ENCODE measurements at regions not wholly inside any gene's neighbourhood (a gene's known extent, or its start where the extent isn't known, plus 50 kb on each side); places are given as distances from the start of the nearest gene placed in this dataset.
"Not testable (repeated sequence)": the region's sequence is repeated elsewhere in the genome, so short reads cannot be mapped to it uniquely, and the experiment has no call there.

DNA sequence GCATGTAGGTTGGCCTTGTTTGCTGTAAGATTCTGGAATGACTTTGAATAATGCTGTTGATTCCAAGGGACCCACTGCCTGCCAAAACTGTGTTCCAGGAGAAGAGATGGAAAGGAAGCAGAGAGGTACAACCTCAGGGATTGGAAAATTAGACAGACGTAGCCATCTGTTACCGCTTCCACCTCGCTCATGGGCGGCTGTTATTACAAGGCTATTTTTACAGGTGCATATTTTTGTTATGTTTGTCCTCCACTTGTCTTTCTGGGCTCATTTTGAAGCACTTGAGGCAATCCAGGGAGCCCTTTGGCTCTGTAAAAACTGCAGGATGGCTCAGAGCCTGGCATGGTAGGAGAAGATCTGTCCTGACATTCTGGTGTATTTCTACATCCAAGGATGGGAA lies 276.4 kb upstream of the TMTC4 start:
- Mint-ChIP-seq H3K27ac (no peak overlapping the region), H3K36me3 (ENCODE audit: low read depth) (no peaks in the 10 kb centered on the region), H3K27me3 (no peaks in the 10 kb centered on the region), H3K4me1 (ENCODE audit: low read depth) (no peaks in the 10 kb centered on the region), H3K4me3 (no peak overlapping the region), H3K9me3 (peaks cover 3% of the 10 kb centered on the region)

- H3K27ac Mint-ChIP-seq; H3K9me3 Mint-ChIP-seq; H3K4me1 Mint-ChIP-seq (ENCODE audit: low read depth); H3K36me3 Mint-ChIP-seq (ENCODE audit: low read depth); H3K4me3 Mint-ChIP-seq; H3K27me3 Mint-ChIP-seq: not testable (repeated sequence)
Measured at GRCh38 chr13:100948937-100949336, 274.3 kb upstream of the TMTC4 start.

DNA sequence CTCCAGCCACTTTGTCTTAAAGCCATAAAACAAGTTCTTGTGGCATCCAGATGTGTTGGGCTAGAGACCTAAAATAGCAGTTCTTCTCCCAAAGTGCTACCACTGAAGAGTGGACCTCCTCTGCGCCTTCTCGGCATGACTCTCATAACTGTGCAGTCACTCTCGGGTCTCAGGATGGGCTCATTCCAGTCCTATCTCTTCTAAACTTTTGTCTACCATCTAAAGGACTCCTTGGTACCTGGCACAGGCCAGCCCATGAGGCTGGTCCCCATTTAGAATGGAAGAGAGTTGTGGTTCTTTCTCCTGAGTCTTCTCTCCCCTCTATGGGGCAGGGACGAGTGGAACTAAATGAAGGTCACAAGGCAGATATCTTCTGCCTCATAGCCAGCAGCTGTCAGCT lies 272.0 kb upstream of the TMTC4 start:
- Mint-ChIP-seq H3K4me3 (no peak overlapping the region), H3K27ac (no peak overlapping the region), H3K27me3 (peaks cover 4% of the 10 kb centered on the region), H3K4me1 (ENCODE audit: low read depth) (no peaks in the 10 kb centered on the region), H3K9me3 (no peaks in the 10 kb centered on the region), H3K36me3 (ENCODE audit: low read depth) (no peaks in the 10 kb centered on the region)

GRCh38 chr13:100944791-100945345 lies 270.3 kb upstream of the TMTC4 start:
- H3K27me3 Mint-ChIP-seq = peaks cover 9% of the 10 kb centered on the region
- no peak overlapping the region for H3K4me3 Mint-ChIP-seq
- H3K4me1 Mint-ChIP-seq (ENCODE audit: low read depth) = no peaks in the 10 kb centered on the region
- no peak overlapping the region for H3K27ac Mint-ChIP-seq
- no peaks in the 10 kb centered on the region for H3K36me3 Mint-ChIP-seq (ENCODE audit: low read depth)
- H3K9me3 Mint-ChIP-seq = no peaks in the 10 kb centered on the region

DNA sequence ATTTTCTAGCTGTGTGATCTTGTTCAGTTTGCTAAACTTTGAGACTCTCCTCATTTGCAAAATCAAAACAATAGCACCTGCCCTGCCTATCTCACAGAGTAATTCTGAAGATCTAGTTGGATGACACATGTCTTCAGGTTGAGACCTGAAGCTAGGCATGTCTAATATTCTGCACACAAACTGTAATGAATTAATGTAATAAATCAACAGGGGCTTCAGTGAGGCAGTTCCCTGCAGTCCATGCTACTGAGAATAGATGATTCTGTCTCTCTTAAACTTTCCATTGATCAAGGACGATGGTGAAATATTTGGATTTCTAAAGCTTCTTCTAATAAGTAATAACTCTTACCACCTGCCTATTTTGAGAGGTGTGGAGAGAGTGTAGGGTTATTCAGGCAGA lies 268.1 kb upstream of the TMTC4 start:
- Mint-ChIP-seq H3K27me3 (peaks cover 9% of the 10 kb centered on the region), H3K27ac (no peak overlapping the region), H3K4me3 (no peak overlapping the region), H3K36me3 (ENCODE audit: low read depth) (no peaks in the 10 kb centered on the region), H3K9me3 (no peaks in the 10 kb centered on the region), H3K4me1 (ENCODE audit: low read depth) (no peaks in the 10 kb centered on the region)

DNA sequence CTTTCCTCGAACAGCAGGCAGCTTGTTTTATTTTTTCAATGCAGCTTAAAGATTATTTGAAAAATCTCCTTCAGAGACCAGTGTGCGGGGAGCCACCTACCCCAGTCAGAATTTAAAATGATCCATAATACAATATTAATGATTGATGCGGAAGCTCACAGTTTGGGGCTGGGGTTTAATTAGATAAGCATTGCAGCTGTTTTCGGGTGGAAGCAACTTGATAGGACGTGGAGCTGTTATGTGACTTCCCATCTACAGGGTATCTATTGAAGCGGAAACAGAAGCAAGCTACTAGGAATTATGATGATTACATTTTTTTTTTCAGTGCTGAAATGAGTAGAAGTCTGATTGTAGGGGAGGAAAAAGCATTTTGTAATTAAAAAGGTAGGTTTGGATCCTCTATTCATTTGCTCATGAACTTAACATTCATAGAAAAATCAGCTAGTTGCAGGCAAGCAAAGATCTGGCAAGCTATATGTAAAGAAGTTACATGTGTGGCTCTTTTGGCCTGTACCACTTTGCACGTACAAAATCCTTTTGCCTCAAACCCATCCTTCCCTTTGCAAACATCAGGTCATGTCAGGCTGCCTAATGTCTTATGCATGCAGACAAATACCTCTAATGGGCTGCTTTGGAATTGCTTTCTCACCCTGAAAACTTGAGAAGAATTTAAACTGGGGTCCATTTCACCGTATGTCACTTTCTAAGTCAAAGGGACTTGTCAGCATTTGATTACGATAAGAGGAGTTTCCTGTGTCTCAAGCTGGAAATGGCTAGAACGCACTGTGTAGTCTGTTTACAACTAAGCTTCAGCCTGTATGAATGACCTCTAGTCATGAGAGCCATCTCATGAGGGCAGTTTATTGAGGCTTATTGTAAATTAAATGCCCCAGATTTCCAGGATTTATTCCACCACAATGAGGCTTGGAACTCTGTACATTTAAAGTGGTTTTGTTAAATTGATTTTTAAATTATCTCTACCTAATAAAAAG lies 267.1 kb upstream of the TMTC4 start:
- H3K27me3 Mint-ChIP-seq = peaks cover 15% of the 10 kb centered on the region
- H3K9me3 Mint-ChIP-seq = no peaks in the 10 kb centered on the region
- no peak overlapping the region for H3K27ac Mint-ChIP-seq
- H3K36me3 Mint-ChIP-seq (ENCODE audit: low read depth) = no peaks in the 10 kb centered on the region
- H3K4me3 Mint-ChIP-seq = no peak overlapping the region
- H3K4me1 Mint-ChIP-seq (ENCODE audit: low read depth) = no peaks in the 10 kb centered on the region

DNA sequence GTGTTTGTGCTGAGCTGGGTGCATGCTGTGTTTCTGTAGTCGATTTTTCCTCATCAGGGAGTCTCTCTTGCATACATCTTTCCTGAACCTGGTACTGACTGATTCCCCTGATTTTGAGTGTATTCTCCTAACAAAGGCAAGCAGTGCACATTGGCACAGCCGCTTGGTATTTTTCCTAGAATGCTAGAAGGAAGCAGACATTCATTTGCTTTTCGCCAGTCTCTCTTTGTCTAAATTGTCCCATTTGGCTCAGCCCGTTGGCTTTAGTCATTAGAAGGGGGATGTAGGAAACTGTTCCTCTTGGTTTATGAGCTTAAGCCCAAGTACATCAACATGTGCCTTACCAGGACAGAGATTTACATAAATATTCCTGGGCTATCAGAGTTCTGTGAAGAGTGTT lies 266.1 kb upstream of the TMTC4 start:
- peaks cover 19% of the 10 kb centered on the region for H3K27me3 Mint-ChIP-seq
- no peaks in the 10 kb centered on the region for H3K4me1 Mint-ChIP-seq (ENCODE audit: low read depth)
- no peak overlapping the region for H3K27ac Mint-ChIP-seq
- no peaks in the 10 kb centered on the region for H3K36me3 Mint-ChIP-seq (ENCODE audit: low read depth)
- no peaks in the 10 kb centered on the region for H3K9me3 Mint-ChIP-seq
- H3K4me3 Mint-ChIP-seq = no peak overlapping the region

DNA sequence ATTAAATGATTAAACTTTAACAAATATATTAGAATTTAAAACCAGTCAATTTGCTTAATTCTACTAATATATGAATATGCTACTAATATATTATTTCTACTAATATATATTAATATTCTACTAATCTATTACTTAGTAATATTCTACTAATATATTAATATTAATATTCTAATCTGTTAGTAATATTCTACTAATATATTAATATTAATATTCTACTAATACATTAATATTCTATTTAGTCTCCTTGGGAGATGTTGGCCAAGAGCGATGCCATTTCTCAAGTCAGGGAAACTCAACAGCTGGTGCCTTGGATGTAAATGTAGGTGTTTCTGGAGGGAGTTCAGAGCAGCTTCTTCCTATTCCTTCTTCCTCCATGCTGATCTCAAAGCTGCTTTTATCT lies 259.2 kb upstream of the TMTC4 start:
- H3K36me3 Mint-ChIP-seq (ENCODE audit: low read depth) = no peaks in the 10 kb centered on the region
- H3K27me3 Mint-ChIP-seq = peaks cover 20% of the 10 kb centered on the region
- H3K9me3 Mint-ChIP-seq = no peaks in the 10 kb centered on the region
- no peak overlapping the region for H3K27ac Mint-ChIP-seq
- H3K4me3 Mint-ChIP-seq = no peak overlapping the region
- H3K4me1 Mint-ChIP-seq (ENCODE audit: low read depth) = no peaks in the 10 kb centered on the region

DNA sequence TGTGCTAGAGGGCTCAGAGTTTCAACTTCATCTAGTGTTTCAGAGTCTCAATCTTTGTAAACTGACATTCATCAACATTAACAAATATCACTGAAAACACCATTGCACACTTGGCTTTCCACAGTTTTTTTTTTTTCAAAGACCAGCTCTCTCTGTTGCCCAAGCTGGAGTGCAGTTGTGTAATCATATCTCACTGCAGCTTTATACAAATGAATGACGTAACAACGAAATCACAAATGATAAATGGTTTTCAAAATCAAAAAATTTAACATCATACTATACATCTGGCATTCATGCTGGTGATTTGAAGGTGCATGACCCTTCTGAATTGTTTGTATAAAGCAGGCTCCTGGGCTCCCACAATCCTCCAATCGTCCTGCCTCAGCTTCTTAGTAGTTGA lies 248.0 kb upstream of the TMTC4 start:
- Mint-ChIP-seq H3K9me3 (peaks cover under 1% of the 10 kb centered on the region), H3K27ac (no peak overlapping the region), H3K27me3 (no peaks in the 10 kb centered on the region), H3K4me1 (ENCODE audit: low read depth) (no peaks in the 10 kb centered on the region), H3K4me3 (no peak overlapping the region), H3K36me3 (ENCODE audit: low read depth) (no peaks in the 10 kb centered on the region)

DNA sequence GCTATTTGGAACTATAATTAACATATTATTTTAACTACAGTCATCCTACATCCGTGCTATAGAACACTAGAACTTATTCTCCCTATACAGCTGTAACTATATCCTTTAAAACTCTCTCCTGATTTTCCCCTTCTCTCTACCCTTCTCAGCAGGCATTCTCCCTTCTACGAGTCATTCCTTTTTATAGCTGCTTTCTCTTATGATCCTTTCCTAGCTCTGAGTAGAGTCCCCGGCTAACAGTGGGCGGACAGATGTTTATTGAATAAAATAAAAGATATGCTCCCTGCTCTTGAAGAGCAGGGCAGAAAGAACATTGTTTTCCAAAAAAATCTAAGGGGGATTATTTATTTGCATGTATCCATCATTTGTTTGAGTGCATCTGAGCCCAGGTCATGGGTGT lies 246.5 kb upstream of the TMTC4 start:
- H3K4me1 Mint-ChIP-seq (ENCODE audit: low read depth) = no peaks in the 10 kb centered on the region
- H3K27me3 Mint-ChIP-seq = peaks cover 5% of the 10 kb centered on the region
- H3K27ac Mint-ChIP-seq = no peak overlapping the region
- peaks cover 4% of the 10 kb centered on the region for H3K9me3 Mint-ChIP-seq
- no peaks in the 10 kb centered on the region for H3K36me3 Mint-ChIP-seq (ENCODE audit: low read depth)
- no peak overlapping the region for H3K4me3 Mint-ChIP-seq

GRCh38 chr13:100917011-100917410 lies 242.4 kb upstream of the TMTC4 start:
- Mint-ChIP-seq H3K36me3 (ENCODE audit: low read depth) (no peaks in the 10 kb centered on the region), H3K27me3 (peaks cover 5% of the 10 kb centered on the region), H3K27ac (no peak overlapping the region), H3K4me1 (ENCODE audit: low read depth) (no peaks in the 10 kb centered on the region), H3K9me3 (peaks cover 4% of the 10 kb centered on the region), H3K4me3 (no peak overlapping the region)

- Mint-ChIP-seq H3K9me3 (peaks cover 4% of the 10 kb centered on the region), H3K27ac (no peak overlapping the region), H3K4me3 (no peak overlapping the region), H3K36me3 (ENCODE audit: low read depth) (no peaks in the 10 kb centered on the region), H3K27me3 (peaks cover 11% of the 10 kb centered on the region), H3K4me1 (ENCODE audit: low read depth) (no peaks in the 10 kb centered on the region)
Measured at GRCh38 chr13:100913143-100913542, 238.5 kb upstream of the TMTC4 start.

GRCh38 chr13:100904293-100904976 lies 229.8 kb upstream of the TMTC4 start:
- Mint-ChIP-seq H3K27ac (no peak overlapping the region), H3K36me3 (ENCODE audit: low read depth) (no peaks in the 10 kb centered on the region), H3K4me1 (ENCODE audit: low read depth) (no peaks in the 10 kb centered on the region), H3K27me3 (peaks cover 14% of the 10 kb centered on the region), H3K9me3 (no peaks in the 10 kb centered on the region), H3K4me3 (no peak overlapping the region)

GRCh38 chr13:100899720-100900316 lies 225.2 kb upstream of the TMTC4 start:
- H3K4me1 Mint-ChIP-seq (ENCODE audit: low read depth) = no peaks in the 10 kb centered on the region
- H3K4me3 Mint-ChIP-seq = no peak overlapping the region
- no peak overlapping the region for H3K27ac Mint-ChIP-seq
- peaks cover under 1% of the 10 kb centered on the region for H3K9me3 Mint-ChIP-seq
- H3K36me3 Mint-ChIP-seq (ENCODE audit: low read depth) = no peaks in the 10 kb centered on the region
- H3K27me3 Mint-ChIP-seq = peaks cover 21% of the 10 kb centered on the region

GRCh38 chr13:100898431-100898830 lies 223.8 kb upstream of the TMTC4 start:
- peaks cover 15% of the 10 kb centered on the region for H3K27me3 Mint-ChIP-seq
- no peaks in the 10 kb centered on the region for H3K4me1 Mint-ChIP-seq (ENCODE audit: low read depth)
- H3K27ac Mint-ChIP-seq = no peak overlapping the region
- H3K4me3 Mint-ChIP-seq = no peak overlapping the region
- no peaks in the 10 kb centered on the region for H3K36me3 Mint-ChIP-seq (ENCODE audit: low read depth)
- peaks cover 3% of the 10 kb centered on the region for H3K9me3 Mint-ChIP-seq
